Stimulated activated CD4-positive, alpha-beta T cell treated with anti-CD3 and anti-CD28 coated beads, Interleukin-4, amount 100 ng/mL, for 4 hours (primary cell): ENCODE measurements at regions not wholly inside any gene's neighbourhood (a gene's known extent, or its start where the extent isn't known, plus 50 kb on each side); places are given as distances from the start of the nearest gene placed in this dataset.
"Not testable (repeated sequence)": the region's sequence is repeated elsewhere in the genome, so short reads cannot be mapped to it uniquely, and the experiment has no call there.

ENCODE experiments used
- DNase-seq, 2 experiments: peaks; one replicate each; pipeline ENCODE4 v3.0.0-alpha.2; 2020

DNA sequence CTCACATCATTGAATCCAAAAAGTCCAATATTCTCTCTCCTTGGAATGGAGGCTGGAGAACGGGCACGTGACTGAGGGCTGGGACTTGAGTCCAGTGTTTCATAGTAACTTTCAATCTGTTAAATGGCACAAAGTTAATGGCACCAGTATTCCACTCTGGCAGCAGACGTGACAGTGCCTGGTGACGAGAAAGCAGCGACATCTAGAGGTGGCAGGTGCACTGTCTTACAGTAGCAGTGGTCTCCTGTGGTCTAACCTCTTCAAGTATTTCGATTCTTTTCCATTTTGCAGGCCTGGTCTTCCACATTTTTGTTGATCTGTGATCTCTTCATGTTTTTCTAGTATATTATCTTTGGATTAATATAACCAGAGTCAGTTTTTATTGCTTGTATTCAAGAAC is 107.1 kb downstream of the OXSM start:
- no peak for DNase-seq

DNA sequence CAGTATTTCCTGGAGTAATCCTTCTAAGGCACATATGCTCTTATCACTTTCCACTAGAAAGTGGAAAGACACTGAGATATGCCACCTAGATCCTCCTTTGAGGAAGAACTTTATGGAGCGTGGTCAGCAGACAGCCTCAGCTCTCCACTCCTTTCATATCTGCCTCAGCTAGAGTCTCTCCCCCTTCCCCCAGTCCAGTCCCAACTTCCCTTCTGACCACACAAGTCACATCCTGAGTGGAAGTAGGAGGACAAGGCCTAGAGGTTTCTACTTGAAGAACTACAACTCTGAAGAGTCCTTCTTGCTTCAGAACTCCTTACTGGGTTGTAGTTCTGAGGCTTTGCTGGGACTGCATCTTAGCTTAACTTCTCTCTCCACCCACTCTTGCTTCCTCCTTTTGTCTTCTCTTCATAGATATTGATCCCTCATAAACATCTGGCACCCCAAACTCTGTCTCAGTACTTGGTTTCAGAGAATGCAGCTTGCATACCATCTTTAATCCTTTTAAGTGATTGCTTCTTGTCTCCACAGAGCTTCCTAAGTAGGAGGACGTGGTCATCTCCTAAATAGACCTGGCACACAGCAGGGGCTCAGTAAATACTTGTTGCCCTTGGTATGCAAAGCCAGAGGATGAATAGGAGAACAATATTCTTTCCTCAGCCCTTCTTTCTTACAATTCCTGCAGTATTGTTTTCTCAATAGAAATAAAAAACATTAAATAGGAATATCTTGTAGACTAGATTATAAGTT is 109.6 kb downstream of the OXSM start:
- DNase-seq = no peak

DNA sequence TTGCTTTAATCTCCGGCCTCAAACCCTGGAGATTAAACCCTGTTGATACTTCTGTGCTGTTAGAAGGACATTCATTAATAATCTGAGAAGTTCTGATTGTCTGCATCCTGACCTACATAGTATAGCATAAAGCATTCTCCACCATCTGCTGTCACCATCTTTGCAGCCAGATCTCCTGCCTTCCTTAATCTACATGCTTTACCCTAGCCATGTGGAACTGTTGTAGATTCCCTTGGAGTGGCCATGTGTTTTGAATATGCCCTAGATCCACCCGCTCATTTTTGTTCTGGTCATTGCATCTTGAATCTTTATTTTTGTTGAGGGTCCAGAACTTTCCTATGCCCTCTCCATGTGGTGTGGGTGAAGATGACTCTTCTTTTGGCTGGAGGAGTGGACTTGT is 110.3 kb downstream of the OXSM start:
- DNase-seq = no peak

- no peak for DNase-seq
These were observed 111.9 kb downstream of the OXSM start for GRCh38 chr3:25901796-25902195.

DNA sequence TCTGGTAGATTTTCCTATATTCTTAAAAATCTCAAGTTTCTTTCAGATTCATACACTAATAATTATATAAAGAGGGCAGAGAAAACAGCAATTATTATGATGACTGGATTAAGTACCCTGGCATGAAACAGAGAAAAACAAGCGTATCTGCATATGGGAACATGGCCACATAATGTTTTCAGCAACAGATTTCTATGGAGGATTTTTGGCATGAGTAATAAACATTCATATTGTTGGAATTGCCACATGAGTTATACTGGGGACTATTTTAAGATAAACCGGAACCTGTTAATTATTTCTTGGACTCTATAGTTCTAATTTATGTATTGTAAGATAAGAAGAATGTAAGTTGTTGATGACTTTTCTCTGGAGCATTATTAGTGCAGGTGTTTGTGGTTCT is 112.7 kb downstream of the OXSM start:
- DNase-seq = no peak

DNA sequence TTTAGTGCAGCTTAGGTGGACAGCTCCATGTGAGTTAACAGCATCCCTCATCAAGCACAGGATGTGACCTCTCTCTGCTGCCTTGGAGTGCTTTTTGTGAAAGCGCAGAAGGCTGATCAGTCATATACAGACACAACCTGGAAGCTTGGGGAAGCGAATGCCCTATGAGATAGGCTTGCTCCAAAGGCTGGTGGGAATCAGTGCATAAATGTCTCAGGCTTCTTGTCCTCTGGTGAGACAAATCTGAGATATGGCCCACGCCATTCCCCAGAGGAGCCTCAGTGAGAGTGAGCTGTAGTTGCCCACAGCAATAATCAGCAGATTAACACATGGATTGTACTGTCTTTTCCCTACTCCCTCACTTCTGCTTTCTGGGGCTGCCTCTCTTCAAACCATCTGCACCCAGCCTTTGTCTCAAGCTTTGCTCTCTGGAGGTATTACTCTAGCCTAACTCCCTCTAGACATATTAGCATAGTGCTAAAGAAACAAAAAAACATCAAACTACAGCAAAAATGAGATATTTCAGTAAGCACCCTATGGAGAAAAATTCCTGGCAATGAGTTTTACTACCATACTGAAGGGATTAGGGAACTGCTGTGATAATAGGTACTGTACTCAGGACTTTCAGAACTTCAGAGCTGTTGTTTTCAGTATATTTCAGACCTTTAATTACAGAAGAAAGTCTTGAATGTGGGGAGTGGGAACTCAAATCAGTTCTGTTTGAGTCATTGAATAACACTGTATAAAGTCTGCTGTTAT is 113.7 kb downstream of the OXSM start:
- DNase-seq = no peak

- no peak for DNase-seq
These were observed 114.3 kb downstream of the OXSM start for GRCh38 chr3:25904206-25904605.

DNA sequence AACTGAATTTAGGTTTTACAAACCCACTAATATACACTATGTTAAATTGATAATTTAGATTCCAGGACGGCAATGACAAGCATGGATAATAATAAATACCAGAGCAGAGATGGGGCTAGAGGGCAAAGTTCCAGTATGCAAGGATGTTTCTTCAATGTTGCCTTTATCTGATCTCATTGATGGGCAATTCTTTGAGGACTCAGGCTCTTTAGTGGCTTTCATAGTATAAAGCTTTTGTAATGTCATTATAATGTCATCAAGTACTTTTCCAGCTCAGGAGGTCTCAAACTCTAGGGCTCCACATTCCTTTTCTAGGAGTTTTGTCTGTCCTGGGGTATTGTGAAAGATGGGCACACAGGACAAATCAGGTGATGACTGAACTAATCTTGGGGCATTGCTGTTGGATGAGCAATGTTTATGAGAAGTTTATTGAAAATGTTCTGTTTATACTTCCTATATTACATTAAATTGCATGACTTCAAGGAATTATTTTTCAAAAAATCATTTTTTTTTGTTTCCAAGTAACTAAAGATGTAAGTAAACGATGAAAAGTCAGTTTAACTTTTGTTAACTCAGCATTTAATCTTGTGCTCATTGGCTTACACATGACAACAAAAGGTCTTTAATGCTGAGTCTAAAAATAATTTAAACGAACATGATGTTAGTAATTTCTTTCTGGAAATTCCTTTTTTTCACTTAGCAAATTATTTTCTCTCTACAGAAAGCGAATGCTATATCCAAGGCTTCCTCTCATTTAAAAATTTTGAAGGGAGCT is 116.4 kb downstream of the OXSM start:
- no peak for DNase-seq

DNA sequence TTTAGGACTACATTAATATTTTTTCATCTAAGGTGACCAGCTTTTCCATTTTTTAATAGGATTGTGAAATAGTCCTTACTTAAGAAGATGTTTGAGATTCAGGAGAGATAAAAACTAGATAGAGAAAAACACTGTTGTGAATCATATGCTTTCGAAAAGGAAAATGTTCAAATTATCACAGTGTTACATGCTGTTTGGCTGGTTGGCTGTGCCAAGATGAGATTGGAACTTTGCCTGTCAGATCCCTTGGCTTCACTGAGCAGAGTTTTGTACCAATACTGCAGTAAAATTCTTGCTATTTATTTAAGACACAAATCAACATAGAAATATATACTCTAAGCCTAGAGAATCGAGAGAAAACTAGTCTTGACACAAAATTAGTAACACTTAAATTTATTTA is 117.2 kb downstream of the OXSM start:
- DNase-seq = no peak

GRCh38 chr3:25910105-25910504 is 120.2 kb downstream of the OXSM start:
- DNase-seq = no peak

DNA sequence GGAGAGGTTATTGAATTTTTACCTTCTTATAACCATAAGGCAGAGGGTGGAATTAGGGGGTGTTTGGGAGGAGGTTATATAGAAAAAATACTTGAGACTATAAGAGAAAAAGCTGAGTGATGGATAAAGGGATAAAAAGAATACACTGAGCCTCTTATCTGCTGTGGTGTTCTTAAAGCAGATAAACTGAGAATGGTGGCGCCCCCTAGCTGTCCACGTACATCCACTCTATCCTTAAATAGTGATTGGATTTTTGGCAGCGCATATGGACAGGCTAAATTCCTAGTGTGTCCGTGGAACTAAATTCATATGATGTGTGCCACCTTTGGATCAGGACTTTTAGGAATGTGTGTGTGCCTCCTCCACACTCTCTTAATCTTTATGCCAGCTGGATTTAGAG is 121.1 kb downstream of the OXSM start:
- DNase-seq = peak; percentile 6 to 42

DNA sequence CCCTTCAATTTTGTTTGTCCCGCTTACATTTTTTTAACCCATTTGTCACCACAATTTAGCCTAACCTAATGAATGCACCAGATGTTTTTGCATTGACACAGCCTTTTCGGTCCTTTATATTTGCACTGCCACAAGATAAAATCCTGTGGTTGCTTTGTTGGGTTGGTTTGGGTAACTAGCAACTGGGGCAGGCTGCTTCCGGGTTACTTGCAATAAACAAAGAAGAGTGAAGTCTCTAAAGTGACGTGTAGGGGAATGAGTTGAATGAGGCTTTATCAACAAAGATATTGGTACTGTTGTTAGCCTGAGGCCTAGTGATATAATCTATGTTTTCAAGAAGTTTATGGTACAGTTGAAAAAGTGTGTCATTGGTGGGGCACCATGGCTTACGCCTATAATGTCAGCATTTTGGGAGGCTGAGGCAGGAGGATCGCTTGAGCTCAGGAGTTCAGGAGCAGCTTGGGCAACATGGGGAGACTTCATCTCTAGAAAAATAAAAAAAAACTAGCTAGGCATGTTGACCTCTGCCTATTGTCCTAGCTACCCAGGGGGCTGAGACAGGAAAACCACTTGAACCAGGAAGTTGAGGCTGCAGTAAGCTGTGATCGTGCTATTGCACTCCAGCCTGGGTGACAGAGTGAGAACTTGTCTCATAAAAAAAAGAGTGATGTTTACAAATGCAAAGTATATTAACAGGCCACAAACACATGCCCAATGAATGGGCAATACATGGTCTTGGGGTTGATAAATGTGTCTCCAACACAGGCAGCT is 121.8 kb downstream of the OXSM start:
- DNase-seq = no peak

DNA sequence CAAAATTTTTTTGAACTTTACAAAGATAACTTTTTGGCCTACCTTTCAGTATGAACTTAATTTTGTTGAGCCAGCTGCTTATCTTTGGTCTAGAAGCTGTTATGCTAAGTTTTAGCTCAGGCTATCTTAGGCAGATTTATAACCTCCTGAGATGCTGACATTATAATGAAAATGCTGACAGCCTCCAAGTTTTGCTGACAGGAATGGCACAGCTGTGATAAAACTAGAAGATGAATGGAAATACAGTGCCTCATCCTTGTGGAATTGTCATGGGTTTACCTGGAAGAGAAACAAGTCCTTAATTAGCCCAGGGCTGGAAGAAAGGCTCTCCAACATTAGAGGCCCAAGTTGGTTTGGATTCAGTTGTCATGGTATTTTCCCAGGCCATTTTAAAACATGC is 123.3 kb downstream of the OXSM start:
- no peak for DNase-seq

DNA sequence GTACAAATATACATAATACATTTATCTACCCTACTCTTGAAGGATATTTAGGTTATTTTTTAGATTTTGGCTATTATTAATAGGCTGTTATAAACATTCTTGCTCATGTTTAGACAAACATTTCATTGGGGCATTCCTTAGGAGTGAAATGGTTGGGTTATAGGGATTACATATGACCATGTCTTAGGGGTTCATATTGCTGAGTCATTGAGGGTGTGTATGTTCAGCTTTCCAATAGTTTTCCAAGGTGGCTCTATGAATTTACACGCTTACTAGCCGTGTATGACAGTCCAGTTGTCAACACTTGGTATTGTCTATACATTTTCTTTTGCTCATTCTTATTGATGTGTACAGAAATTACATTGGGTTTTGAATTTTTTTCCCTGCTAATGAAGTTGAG is 125.8 kb downstream of the OXSM start:
- no peak for DNase-seq

GRCh38 chr3:25916321-25916720 is 126.4 kb downstream of the OXSM start:
- DNase-seq = no peak

DNA sequence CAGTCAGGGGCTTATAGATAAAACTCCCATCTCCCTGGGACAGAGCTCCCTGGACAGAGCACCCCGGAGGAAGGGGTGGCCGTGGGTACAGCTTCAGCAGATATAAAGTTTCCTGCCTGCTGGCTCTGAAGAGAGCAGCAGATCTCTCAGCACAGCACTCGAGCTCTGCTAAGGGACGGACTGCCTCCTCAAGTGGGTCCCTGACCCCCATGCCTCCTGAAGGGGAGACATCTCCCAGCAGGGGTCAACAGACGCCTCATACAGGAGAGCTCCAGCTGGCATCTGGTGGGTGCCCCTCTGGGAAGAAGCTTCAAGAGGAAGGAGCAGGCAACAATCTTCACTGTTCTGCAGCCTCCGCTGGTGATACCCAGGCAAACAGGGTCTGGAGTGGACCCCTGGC is 142.1 kb downstream of the OXSM start:
- not testable (repeated sequence) for DNase-seq

GRCh38 chr3:25938566-25939325 is 148.9 kb downstream of the OXSM start:
- no peak for DNase-seq

GRCh38 chr3:25940935-25941334 is 151.0 kb downstream of the OXSM start:
- DNase-seq = no peak

- no peak for DNase-seq
These were observed 154.4 kb downstream of the OXSM start for GRCh38 chr3:25944329-25944728.

GRCh38 chr3:25945366-25945765 is 155.5 kb downstream of the OXSM start:
- DNase-seq = no peak

DNA sequence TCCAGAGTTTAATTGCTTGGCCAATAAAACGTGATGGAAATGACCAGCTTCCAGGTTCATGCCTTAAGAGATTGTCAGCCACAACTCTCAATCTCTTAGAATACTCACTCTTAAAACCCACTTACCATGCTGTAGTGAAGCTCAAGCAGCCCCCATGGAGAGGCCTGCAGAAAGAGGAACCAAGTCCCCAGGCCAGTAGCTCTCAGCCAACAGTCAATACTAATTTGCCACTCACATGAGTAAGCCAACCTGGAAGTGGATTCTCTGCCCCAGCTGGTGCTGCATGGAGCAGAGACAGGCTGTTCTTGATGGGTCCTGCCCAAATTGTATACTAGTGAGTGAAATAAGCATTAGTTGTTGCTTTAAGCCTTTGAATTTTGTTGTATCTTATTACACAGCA is 155.9 kb downstream of the OXSM start:
- DNase-seq = no peak

DNA sequence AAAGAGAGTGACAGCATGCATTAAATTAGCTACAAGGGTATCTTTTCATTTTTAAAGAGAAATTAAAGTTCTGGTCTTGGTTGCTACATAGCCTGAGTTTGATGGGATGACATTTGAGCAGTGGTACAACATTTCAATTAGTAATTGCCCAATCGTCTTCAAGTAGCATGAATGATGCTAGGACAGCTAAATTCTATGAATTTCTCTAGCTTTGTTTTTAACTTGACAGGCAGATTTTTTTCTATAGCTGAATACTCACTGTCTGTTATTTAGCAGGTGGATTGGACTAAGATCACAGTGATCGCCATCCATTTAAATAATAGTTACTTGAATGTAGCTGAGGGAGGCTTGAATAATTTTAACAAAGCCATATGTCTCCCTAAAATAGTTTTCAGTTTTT is 162.2 kb downstream of the OXSM start:
- DNase-seq = no peak
